ENCODE measurements at regions not wholly inside any gene's neighbourhood (a gene's known extent, or its start where the extent isn't known, plus 50 kb on each side); places are given as distances from the start of the nearest gene placed in this dataset.

DNA sequence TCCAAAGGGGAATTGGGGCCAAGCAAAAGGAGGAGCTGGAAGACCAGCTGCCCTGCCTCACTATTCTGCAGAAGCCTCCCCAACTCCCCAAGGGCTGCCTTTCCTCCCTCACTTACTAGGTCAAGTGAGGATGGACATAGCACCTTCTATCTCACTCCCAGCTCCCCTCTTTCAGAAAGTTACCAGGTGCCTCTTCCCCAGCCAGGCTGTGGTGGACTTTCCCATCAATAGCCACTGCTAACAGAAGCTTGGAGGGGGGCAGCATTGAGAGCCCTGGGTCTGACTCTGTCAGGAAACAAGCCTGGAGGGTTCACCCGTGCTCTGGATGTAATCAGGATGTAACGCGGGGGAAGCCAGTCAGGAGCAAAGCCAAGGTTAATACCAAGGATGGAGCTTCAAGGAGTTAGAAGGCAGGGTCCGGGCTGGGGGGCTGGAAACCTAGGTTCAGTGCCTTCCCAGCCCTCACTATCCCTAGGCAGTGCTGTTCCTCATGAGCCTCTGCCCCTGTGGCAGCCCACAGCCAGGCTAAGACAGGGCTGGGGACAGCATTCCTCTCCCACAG is 127.8 kb upstream of the NGF start:
- H3K9me3 ChIP-seq (ENCODE audit: control insufficient read depth in 2 of 2, insufficient read depth in 1 of 2, low read depth in 1 of 2, low read length in 1 of 2) = no peaks in the 10 kb centered on the region
- no peak overlapping the region for H3K4me3 ChIP-seq (ENCODE audit: low read depth in 1 of 2, low read length in 2 of 2)
- H3K27ac ChIP-seq (ENCODE audit: low read depth in 2 of 2, low read length in 1 of 2) = no peak overlapping the region
- H3K4me1 ChIP-seq (ENCODE audit: control insufficient read depth in 2 of 2, insufficient read depth in 2 of 2, low read length in 1 of 2) = no peaks in the 10 kb centered on the region
- H3K27me3 ChIP-seq (ENCODE audit: control insufficient read depth in 1 of 2, insufficient read depth in 2 of 2, low read length in 2 of 2) = no peaks in the 10 kb centered on the region
- H3K36me3 ChIP-seq (ENCODE audit: control insufficient read depth in 2 of 2, insufficient read depth in 2 of 2, low read length in 1 of 2) = no peaks in the 10 kb centered on the region
- 72 to 78% methylated on average over 4 of the region's 4 CpGs for WGBS, 2 donors

DNA sequence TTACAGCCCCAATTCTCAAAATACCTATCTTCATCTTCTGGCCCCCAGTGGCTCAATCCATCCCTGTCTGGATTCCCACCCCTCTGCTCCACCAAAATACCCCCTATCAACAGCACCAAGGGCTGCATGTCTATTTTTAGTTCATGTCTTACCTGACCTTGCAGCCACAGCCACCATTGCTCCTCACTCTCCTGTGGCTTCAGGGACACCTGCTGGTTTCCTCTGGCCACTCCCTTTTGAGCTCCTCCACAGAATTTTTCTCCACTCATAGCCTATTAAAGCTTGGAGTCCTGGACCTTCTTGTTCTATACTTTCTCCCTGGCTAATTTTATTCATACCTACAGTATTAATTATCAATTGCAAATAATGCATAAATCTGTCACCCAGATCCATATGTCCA is 125.3 kb upstream of the NGF start:
- Histone ChIP-seq H3K27me3 (ENCODE audit: control insufficient read depth in 1 of 2, insufficient read depth in 2 of 2, low read length in 2 of 2) (no peaks in the 10 kb centered on the region), H3K27ac (ENCODE audit: low read depth in 2 of 2, low read length in 1 of 2) (no peak overlapping the region), H3K4me3 (ENCODE audit: low read depth in 1 of 2, low read length in 2 of 2) (no peak overlapping the region)

DNA sequence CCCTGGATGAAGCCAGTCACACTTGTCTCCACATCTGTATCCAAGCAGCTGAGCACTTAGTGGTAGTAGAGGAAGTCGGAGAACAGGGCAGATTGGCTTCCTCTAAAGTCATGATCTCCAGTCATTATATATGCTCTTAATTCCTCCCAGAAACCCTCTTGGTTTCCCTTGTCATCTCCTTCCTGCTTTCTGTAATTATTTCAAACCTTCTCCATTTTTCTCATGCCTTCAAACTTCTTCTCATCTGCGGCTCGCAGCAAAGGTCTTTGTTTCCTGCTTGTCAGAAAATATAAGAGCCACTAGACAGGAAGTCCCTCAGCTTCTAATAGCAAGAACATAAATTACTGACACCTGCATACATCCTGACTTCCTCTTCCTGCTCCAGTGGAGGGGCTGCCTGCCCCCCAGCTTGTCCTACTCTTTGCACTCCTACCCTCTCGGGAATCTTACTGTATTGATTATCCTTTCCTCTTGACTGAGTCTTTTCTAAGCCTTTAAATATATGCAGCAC is 124.6 kb upstream of the NGF start:
- 67 to 69% methylated on average over 4 of the region's 4 CpGs for WGBS, 2 donors
- H3K36me3 ChIP-seq (ENCODE audit: control insufficient read depth in 2 of 2, insufficient read depth in 2 of 2, low read length in 1 of 2) = no peaks in the 10 kb centered on the region
- no peaks in the 10 kb centered on the region for H3K4me1 ChIP-seq (ENCODE audit: control insufficient read depth in 2 of 2, insufficient read depth in 2 of 2, low read length in 1 of 2)
- no peaks in the 10 kb centered on the region for H3K9me3 ChIP-seq (ENCODE audit: control insufficient read depth in 2 of 2, insufficient read depth in 1 of 2, low read depth in 1 of 2, low read length in 1 of 2)
- H3K4me3 ChIP-seq (ENCODE audit: low read depth in 1 of 2, low read length in 2 of 2) = no peak overlapping the region
- H3K27ac ChIP-seq (ENCODE audit: low read depth in 2 of 2, low read length in 1 of 2) = no peak overlapping the region
- H3K27me3 ChIP-seq (ENCODE audit: control insufficient read depth in 1 of 2, insufficient read depth in 2 of 2, low read length in 2 of 2) = no peaks in the 10 kb centered on the region

More for the DNA sequence above, 125.3 kb upstream of the NGF start:
- H3K4me1 ChIP-seq (ENCODE audit: control insufficient read depth in 2 of 2, insufficient read depth in 2 of 2, low read length in 1 of 2) = no peaks in the 10 kb centered on the region
- no peaks in the 10 kb centered on the region for H3K9me3 ChIP-seq (ENCODE audit: control insufficient read depth in 2 of 2, insufficient read depth in 1 of 2, low read depth in 1 of 2, low read length in 1 of 2)
- no peaks in the 10 kb centered on the region for H3K36me3 ChIP-seq (ENCODE audit: control insufficient read depth in 2 of 2, insufficient read depth in 2 of 2, low read length in 1 of 2)

DNA sequence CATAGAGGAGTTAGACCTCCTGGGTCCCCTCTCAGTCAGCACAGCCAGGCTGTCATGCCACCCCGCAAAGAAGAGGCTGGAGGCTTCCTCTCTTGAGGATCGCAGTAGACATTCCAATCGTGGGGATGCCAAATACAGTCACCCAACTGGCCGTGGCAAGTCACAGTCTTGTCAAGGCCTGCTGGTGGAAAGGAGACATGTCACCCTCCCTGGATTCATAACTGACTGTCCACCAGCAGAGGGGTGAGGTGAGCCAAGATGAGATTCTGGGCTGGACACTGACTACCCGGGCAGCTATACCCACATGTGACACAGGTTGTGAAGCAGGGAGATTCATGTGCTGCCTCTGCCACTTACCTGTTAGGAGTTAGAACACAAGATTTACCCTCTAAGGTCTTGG is 123.5 kb upstream of the NGF start:
- H3K4me3 ChIP-seq (ENCODE audit: low read depth in 1 of 2, low read length in 2 of 2) = no peak overlapping the region
- no peaks in the 10 kb centered on the region for H3K4me1 ChIP-seq (ENCODE audit: control insufficient read depth in 2 of 2, insufficient read depth in 2 of 2, low read length in 1 of 2)
- H3K27ac ChIP-seq (ENCODE audit: low read depth in 2 of 2, low read length in 1 of 2) = no peak overlapping the region
- H3K27me3 ChIP-seq (ENCODE audit: control insufficient read depth in 1 of 2, insufficient read depth in 2 of 2, low read length in 2 of 2) = no peaks in the 10 kb centered on the region
- no peaks in the 10 kb centered on the region for H3K9me3 ChIP-seq (ENCODE audit: control insufficient read depth in 2 of 2, insufficient read depth in 1 of 2, low read depth in 1 of 2, low read length in 1 of 2)
- no peaks in the 10 kb centered on the region for H3K36me3 ChIP-seq (ENCODE audit: control insufficient read depth in 2 of 2, insufficient read depth in 2 of 2, low read length in 1 of 2)
- WGBS, 2 donors = 71 to 83% methylated on average over 5 of the region's 5 CpGs

DNA sequence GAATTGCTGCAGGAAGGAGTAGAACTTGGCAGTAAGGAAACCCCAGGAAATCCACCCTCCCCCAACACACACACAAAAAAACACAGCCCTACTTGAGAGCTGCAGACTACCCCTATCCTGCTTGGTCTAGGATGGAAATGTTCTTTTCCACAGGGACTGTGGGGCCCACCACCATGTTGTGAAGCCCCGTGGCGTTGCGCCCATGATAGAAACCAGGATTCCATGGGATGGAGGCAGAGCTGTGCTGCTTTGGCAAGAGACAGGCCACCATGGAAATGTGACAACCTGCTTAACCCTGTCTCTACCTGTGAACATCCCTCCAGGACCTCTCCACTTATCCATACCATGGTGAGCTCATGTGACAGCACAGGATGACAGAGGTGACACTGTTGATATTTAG is 121.1 kb upstream of the NGF start:
- H3K4me1 ChIP-seq (ENCODE audit: control insufficient read depth in 2 of 2, insufficient read depth in 2 of 2, low read length in 1 of 2) = no peaks in the 10 kb centered on the region
- no peaks in the 10 kb centered on the region for H3K36me3 ChIP-seq (ENCODE audit: control insufficient read depth in 2 of 2, insufficient read depth in 2 of 2, low read length in 1 of 2)
- H3K9me3 ChIP-seq (ENCODE audit: control insufficient read depth in 2 of 2, insufficient read depth in 1 of 2, low read depth in 1 of 2, low read length in 1 of 2) = no peaks in the 10 kb centered on the region
- no peaks in the 10 kb centered on the region for H3K27me3 ChIP-seq (ENCODE audit: control insufficient read depth in 1 of 2, insufficient read depth in 2 of 2, low read length in 2 of 2)
- WGBS, 2 donors = 95 to 96% methylated on average over 3 of the region's 3 CpGs
- H3K27ac ChIP-seq (ENCODE audit: low read depth in 2 of 2, low read length in 1 of 2) = no peak overlapping the region
- H3K4me3 ChIP-seq (ENCODE audit: low read depth in 1 of 2, low read length in 2 of 2) = no peak overlapping the region

GRCh38 chr1:115458426-115459114 is 120.5 kb upstream of the NGF start:
- WGBS, 2 donors = 55 to 63% methylated on average over 7 of the region's 7 CpGs

DNA sequence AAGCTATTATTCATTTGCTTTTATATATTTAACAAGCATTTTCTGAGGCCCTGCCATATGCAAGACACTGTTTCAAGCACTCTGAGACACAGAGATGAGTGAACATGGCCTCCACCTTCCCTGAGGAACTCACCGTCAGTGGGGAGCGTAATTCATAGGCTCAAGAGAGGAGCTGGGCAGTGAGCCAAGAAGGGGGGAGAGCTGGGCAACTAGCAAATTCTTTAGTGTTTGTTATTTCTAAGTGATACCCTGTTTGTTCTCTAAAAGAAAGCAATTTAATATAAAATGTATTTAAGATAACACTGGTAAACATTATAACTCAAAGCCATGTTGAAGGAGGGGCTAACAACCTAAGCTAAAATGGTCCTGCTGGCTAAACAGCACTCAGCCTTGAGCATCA is 119.2 kb upstream of the NGF start:
- no peaks in the 10 kb centered on the region for H3K4me1 ChIP-seq (ENCODE audit: control insufficient read depth in 2 of 2, insufficient read depth in 2 of 2, low read length in 1 of 2)
- H3K36me3 ChIP-seq (ENCODE audit: control insufficient read depth in 2 of 2, insufficient read depth in 2 of 2, low read length in 1 of 2) = no peaks in the 10 kb centered on the region
- H3K4me3 ChIP-seq (ENCODE audit: low read depth in 1 of 2, low read length in 2 of 2) = no peak overlapping the region
- H3K9me3 ChIP-seq (ENCODE audit: control insufficient read depth in 2 of 2, insufficient read depth in 1 of 2, low read depth in 1 of 2, low read length in 1 of 2) = no peaks in the 10 kb centered on the region
- 65 to 70% methylated on average over 2 of the region's 2 CpGs for WGBS, 2 donors
- H3K27ac ChIP-seq (ENCODE audit: low read depth in 2 of 2, low read length in 1 of 2) = no peak overlapping the region
- no peaks in the 10 kb centered on the region for H3K27me3 ChIP-seq (ENCODE audit: control insufficient read depth in 1 of 2, insufficient read depth in 2 of 2, low read length in 2 of 2)

More at GRCh38 chr1:115458426-115459114, 120.5 kb upstream of the NGF start:
- no peak overlapping the region for H3K4me3 ChIP-seq (ENCODE audit: low read depth in 1 of 2, low read length in 2 of 2)
- H3K4me1 ChIP-seq (ENCODE audit: control insufficient read depth in 2 of 2, insufficient read depth in 2 of 2, low read length in 1 of 2) = no peaks in the 10 kb centered on the region
- H3K27ac ChIP-seq (ENCODE audit: low read depth in 2 of 2, low read length in 1 of 2) = no peak overlapping the region
- no peaks in the 10 kb centered on the region for H3K36me3 ChIP-seq (ENCODE audit: control insufficient read depth in 2 of 2, insufficient read depth in 2 of 2, low read length in 1 of 2)
- H3K27me3 ChIP-seq (ENCODE audit: control insufficient read depth in 1 of 2, insufficient read depth in 2 of 2, low read length in 2 of 2) = no peaks in the 10 kb centered on the region
- no peaks in the 10 kb centered on the region for H3K9me3 ChIP-seq (ENCODE audit: control insufficient read depth in 2 of 2, insufficient read depth in 1 of 2, low read depth in 1 of 2, low read length in 1 of 2)

GRCh38 chr1:115456441-115456961 is 118.5 kb upstream of the NGF start:
- no peak overlapping the region for H3K4me3 ChIP-seq (ENCODE audit: low read depth in 1 of 2, low read length in 2 of 2)
- WGBS, 2 donors = 73 to 81% methylated on average over 11 of the region's 11 CpGs
- no peak overlapping the region for H3K27ac ChIP-seq (ENCODE audit: low read depth in 2 of 2, low read length in 1 of 2)
- no peaks in the 10 kb centered on the region for H3K9me3 ChIP-seq (ENCODE audit: control insufficient read depth in 2 of 2, insufficient read depth in 1 of 2, low read depth in 1 of 2, low read length in 1 of 2)
- no peaks in the 10 kb centered on the region for H3K27me3 ChIP-seq (ENCODE audit: control insufficient read depth in 1 of 2, insufficient read depth in 2 of 2, low read length in 2 of 2)
- no peaks in the 10 kb centered on the region for H3K36me3 ChIP-seq (ENCODE audit: control insufficient read depth in 2 of 2, insufficient read depth in 2 of 2, low read length in 1 of 2)
- H3K4me1 ChIP-seq (ENCODE audit: control insufficient read depth in 2 of 2, insufficient read depth in 2 of 2, low read length in 1 of 2) = no peaks in the 10 kb centered on the region

GRCh38 chr1:115454837-115455511 is 116.9 kb upstream of the NGF start:
- no peaks in the 10 kb centered on the region for H3K36me3 ChIP-seq (ENCODE audit: control insufficient read depth in 2 of 2, insufficient read depth in 2 of 2, low read length in 1 of 2)
- no peaks in the 10 kb centered on the region for H3K27me3 ChIP-seq (ENCODE audit: control insufficient read depth in 1 of 2, insufficient read depth in 2 of 2, low read length in 2 of 2)
- H3K27ac ChIP-seq (ENCODE audit: low read depth in 2 of 2, low read length in 1 of 2) = no peak overlapping the region
- H3K4me1 ChIP-seq (ENCODE audit: control insufficient read depth in 2 of 2, insufficient read depth in 2 of 2, low read length in 1 of 2) = no peaks in the 10 kb centered on the region
- H3K4me3 ChIP-seq (ENCODE audit: low read depth in 1 of 2, low read length in 2 of 2) = no peak overlapping the region
- WGBS, 2 donors = 36 to 53% methylated on average over 13 of the region's 13 CpGs
- H3K9me3 ChIP-seq (ENCODE audit: control insufficient read depth in 2 of 2, insufficient read depth in 1 of 2, low read depth in 1 of 2, low read length in 1 of 2) = peaks cover 0 to 3% of the 10 kb centered on the region in 2 donors

All from esophagus (tissue), 2 donors.